Activated CD8-positive, alpha-beta T cell treated with anti-CD3 and anti-CD28 coated beads, Interleukin-2, amount 10 ng/mL, durations not matched to agents 7 days and 5 days (primary cell): ENCODE measurements at regions not wholly inside any gene's neighbourhood (a gene's known extent, or its start where the extent isn't known, plus 50 kb on each side); places are given as distances from the start of the nearest gene placed in this dataset.

ENCODE experiments used
- ATAC-seq: fragments of 150-1000 bp; cut with Tn5 transposase; one replicate; pipeline ENCODE4 v1.10.0; 2021; ENCODE audit warnings: moderate library complexity
- CTCF ChIA-PET: fragments of 350-600 bp; sonication (Branson Sonifier 250); formaldehyde crosslinking; loops from one replicate; lab custom pipeline; 2021; ENCODE audit warnings: antibody characterized with exemption; lab: Charles Lee
- POLR2A ChIA-PET: fragments of 350-600 bp; sonication (Branson Sonifier 250); formaldehyde crosslinking; loops from one replicate; lab custom pipeline; 2021; ENCODE audit warnings: antibody characterized with exemption; lab: Charles Lee
- DNase-seq: peaks from one replicate; pipeline ENCODE4 v3.0.0-alpha.2; 2020
- H3K27ac Mint-ChIP-seq: one replicate; pipeline ENCODE4 v1.8.0; 2021; ENCODE audit warnings: mild to moderate bottlenecking, mixed read lengths
- H3K27me3 Mint-ChIP-seq: one replicate; pipeline ENCODE4 v1.8.0; 2021; ENCODE audit warnings: low read depth, mixed read lengths
- H3K36me3 Mint-ChIP-seq: one replicate; pipeline ENCODE4 v1.8.0; 2021; ENCODE audit warnings: low read depth, mixed read lengths
- H3K4me1 Mint-ChIP-seq: one replicate; pipeline ENCODE4 v1.8.0; 2021; ENCODE audit warnings: low read depth, mixed read lengths
- H3K4me3 Mint-ChIP-seq: one replicate; pipeline ENCODE4 v1.8.0; 2021; ENCODE audit warnings: mild to moderate bottlenecking, mixed read lengths
- H3K9me3 Mint-ChIP-seq: one replicate; pipeline ENCODE4 v1.8.0; 2022; ENCODE audit warnings: mixed read lengths; ENCODE audit not compliant: insufficient read depth

DNA sequence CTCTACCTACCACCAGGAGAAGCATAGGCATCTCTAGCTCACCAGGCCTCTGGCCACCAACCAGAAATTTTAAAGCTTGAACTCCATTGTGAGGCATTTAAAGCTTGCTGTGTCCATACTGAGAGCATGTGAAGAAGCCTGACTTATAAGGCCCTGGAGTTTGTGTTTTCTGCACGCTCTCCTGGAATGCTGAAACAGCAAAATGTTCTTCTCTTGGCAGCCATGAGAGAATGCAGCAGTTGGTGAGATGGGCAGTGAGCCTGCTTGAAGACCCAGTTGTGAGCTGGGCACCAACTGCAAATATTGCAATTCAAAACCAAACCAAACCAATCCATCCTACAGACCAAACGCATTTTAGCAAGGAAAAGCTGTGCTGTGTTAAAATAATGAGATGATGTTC lies 170.0 kb upstream of the IVNS1ABP start:
- ChIA-PET CTCF (no interaction called here), POLR2A (no interaction called here)
- ATAC-seq (no peak), DNase-seq (no peak)
- Mint-ChIP-seq H3K9me3 (no peaks in the 10 kb centered on the region), H3K27me3 (no peaks in the 10 kb centered on the region), H3K4me3 (no peak overlapping the region), H3K4me1 (peaks cover 11% of the 10 kb centered on the region), H3K36me3 (peaks cover 2% of the 10 kb centered on the region), H3K27ac (no peak overlapping the region)

DNA sequence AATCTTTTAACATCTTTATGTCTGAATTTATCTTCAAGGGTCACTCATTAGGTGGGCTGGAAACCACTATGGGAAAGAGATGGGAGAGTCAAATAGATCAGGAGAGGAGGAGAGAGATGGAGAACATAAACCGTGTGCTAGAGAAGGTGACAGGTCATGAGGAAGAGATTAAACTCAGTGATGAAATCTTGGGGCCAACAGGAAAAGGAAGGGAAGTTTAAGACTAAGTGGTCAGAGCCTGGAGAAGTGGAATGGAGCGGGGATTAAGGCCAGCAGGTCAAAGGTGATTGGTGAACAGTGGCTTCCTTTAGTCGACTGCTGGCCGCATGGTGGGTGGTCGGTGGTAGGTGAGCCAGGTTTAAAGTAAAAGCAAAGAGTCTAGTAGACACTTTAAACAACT lies 169.3 kb upstream of the IVNS1ABP start:
- Mint-ChIP-seq H3K36me3 (peaks cover 2% of the 10 kb centered on the region), H3K4me1 (peaks cover 11% of the 10 kb centered on the region), H3K27ac (no peak overlapping the region), H3K9me3 (no peaks in the 10 kb centered on the region), H3K27me3 (no peaks in the 10 kb centered on the region), H3K4me3 (no peak overlapping the region)
- ATAC-seq: no peak
- CTCF ChIA-PET: interaction anchor here (0.6 kb wide), 1 partner anchor 28 kb away, joined by 3 read pairs; no protein-coding TSS in a partner anchor
- DNase-seq: no peak
- POLR2A ChIA-PET: no interaction called here

DNA sequence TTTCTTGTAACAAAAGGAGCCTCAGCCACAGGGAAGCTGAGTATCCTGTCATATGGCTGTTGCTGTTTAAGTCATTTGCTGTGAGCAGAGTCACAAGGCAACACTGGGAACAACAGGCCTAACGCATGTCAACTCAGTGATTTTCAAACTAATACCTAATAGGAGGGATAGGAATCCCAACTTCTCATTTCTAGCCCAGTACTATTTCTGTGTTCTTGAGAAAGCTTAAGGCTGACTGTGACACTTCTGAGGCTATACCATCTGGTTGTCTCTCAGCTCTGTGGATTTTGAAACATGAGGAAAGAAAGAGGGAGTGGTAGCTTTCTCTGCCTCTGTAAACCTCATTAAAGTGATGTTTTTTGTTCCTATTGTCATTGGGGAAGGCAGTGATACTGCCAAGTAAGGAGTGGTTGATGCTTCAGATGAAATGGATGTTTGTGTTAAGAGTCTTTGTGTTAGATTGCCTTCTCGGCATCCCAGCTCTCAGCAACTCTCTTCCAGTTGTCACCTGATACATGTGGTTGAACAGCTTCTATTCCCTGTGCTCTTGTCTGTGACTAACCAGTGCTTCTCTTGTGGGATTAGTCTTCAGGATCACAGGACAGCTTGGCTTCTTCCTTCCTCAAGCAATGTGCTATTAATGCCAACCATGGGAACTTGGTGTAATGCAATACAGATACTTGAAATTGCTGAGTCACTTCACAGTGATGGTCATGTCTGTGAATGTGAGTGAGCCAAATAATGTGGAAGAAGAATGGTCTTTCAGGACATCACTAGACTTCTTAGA lies 166.8 kb upstream of the IVNS1ABP start:
- Mint-ChIP-seq H3K27me3 (no peaks in the 10 kb centered on the region), H3K36me3 (peaks cover 2% of the 10 kb centered on the region), H3K4me3 (no peak overlapping the region), H3K4me1 (peaks cover 3% of the 10 kb centered on the region), H3K27ac (no peak overlapping the region), H3K9me3 (no peaks in the 10 kb centered on the region)
- ChIA-PET POLR2A (no interaction called here), CTCF (interaction anchor here (1.0 to 1.3 kb wide), 3 partner anchors 9 to 25 kb away, joined by 3 read pairs; no protein-coding TSS in a partner anchor)
- no peak for DNase-seq
- ATAC-seq: no peak

DNA sequence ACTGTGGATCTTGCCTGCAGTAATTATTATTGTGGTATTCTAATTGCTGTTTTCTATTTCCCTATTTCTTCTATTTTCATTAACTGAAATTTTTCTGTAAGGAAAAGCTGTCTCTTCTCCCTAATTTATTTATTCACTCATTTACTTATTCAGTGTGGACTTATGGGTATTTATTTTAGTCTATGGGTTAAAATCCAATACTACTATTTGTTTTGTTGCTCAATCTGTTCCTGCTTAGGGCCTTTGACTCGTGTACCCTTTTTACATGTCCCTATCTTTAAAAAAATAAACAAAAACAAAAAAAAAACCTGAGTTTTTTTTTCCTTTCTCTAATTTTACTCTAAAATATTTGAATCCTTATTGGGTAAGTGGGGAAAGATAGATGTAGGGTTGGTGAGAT lies 166.2 kb upstream of the IVNS1ABP start:
- no peaks in the 10 kb centered on the region for H3K4me1 Mint-ChIP-seq
- no peaks in the 10 kb centered on the region for H3K9me3 Mint-ChIP-seq
- ChIA-PET POLR2A (no interaction called here), CTCF (interaction anchor here (1.2 kb wide), 1 partner anchor 9 kb away, joined by 3 read pairs; no protein-coding TSS in a partner anchor)
- H3K36me3 Mint-ChIP-seq: peaks cover 2% of the 10 kb centered on the region
- H3K27ac Mint-ChIP-seq: no peak overlapping the region
- no peak for ATAC-seq
- H3K4me3 Mint-ChIP-seq: no peak overlapping the region
- no peaks in the 10 kb centered on the region for H3K27me3 Mint-ChIP-seq
- DNase-seq: no peak

DNA sequence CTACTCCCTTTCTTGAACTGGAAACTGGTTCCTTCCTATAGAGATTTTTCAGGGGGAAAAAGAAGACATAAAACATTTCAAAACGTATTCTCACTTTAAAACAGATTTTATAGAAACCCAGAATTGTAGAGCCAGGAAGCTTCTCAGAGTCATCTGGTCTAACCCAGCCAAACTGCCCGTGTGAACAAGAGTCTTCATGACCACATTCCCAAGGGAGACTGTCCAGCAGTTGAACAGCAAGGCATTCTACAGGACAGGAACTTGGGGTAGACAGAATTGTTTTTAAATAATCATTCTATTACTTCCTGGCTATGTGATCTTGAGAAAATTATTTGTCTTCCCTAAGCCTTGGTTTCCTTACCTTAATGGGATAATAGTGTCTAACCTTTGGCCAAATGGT lies 163.5 kb upstream of the IVNS1ABP start:
- H3K4me1 Mint-ChIP-seq: no peaks in the 10 kb centered on the region
- no peaks in the 10 kb centered on the region for H3K9me3 Mint-ChIP-seq
- H3K4me3 Mint-ChIP-seq: no peak overlapping the region
- ChIA-PET CTCF (interaction anchor here (1.2 kb wide), 1 partner anchor 28 kb away, joined by 3 read pairs; no protein-coding TSS in a partner anchor), POLR2A (no interaction called here)
- H3K27ac Mint-ChIP-seq: no peak overlapping the region
- ATAC-seq (no peak), DNase-seq (no peak)
- no peaks in the 10 kb centered on the region for H3K27me3 Mint-ChIP-seq
- H3K36me3 Mint-ChIP-seq: peaks cover 2% of the 10 kb centered on the region

DNA sequence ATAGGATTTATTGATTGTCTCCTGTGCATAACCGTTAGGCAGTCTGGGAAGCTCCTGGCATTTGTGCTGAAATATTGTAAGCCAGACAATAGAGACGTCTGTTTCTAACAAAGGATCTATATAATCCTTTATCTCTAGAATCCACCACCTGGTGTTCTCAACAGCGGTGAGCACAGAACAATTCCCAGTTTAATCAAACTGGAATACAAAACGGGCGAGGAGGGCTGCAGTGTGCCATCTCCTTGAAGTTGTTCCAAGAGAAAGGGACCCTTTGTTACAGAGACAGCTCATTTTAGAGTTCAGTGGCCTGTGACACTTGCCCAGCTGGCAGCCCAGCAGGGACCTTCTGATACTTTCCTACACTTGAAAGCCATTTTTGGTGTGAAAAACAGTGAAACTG lies 162.8 kb upstream of the IVNS1ABP start:
- CTCF ChIA-PET: interaction anchor here (1.2 kb wide), 1 partner anchor 28 kb away, joined by 3 read pairs; no protein-coding TSS in a partner anchor
- Mint-ChIP-seq H3K4me3 (no peak overlapping the region), H3K4me1 (peaks cover 5% of the 10 kb centered on the region), H3K9me3 (no peaks in the 10 kb centered on the region), H3K36me3 (peaks cover 2% of the 10 kb centered on the region), H3K27ac (no peak overlapping the region), H3K27me3 (no peaks in the 10 kb centered on the region)
- ATAC-seq: no peak
- DNase-seq: no peak
- POLR2A ChIA-PET: no interaction called here

DNA sequence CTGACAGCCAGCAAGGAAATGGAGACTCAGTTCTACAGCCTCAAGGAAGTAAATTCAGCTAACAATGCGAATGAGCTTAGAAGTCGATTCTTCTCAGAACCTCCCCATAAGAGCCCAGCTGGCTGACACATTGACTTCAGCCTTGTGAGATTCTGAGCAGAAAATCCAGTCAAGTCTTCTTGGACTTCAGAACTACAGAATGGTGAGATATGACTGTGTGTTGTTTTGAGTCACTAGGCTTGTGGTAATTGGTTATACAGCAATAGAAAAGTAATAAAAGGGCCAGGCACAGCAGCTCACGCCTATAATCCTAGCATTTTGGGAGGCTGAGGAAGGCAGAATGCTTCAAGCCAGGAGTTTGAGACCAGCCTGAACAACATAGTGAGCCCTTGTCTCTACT lies 161.8 kb upstream of the IVNS1ABP start:
- ChIA-PET POLR2A (no interaction called here), CTCF (no interaction called here)
- Mint-ChIP-seq H3K27ac (no peak overlapping the region), H3K4me3 (no peak overlapping the region), H3K9me3 (no peaks in the 10 kb centered on the region), H3K36me3 (peaks cover 2% of the 10 kb centered on the region), H3K4me1 (peaks cover 12% of the 10 kb centered on the region), H3K27me3 (no peaks in the 10 kb centered on the region)
- ATAC-seq (no peak), DNase-seq (no peak)

DNA sequence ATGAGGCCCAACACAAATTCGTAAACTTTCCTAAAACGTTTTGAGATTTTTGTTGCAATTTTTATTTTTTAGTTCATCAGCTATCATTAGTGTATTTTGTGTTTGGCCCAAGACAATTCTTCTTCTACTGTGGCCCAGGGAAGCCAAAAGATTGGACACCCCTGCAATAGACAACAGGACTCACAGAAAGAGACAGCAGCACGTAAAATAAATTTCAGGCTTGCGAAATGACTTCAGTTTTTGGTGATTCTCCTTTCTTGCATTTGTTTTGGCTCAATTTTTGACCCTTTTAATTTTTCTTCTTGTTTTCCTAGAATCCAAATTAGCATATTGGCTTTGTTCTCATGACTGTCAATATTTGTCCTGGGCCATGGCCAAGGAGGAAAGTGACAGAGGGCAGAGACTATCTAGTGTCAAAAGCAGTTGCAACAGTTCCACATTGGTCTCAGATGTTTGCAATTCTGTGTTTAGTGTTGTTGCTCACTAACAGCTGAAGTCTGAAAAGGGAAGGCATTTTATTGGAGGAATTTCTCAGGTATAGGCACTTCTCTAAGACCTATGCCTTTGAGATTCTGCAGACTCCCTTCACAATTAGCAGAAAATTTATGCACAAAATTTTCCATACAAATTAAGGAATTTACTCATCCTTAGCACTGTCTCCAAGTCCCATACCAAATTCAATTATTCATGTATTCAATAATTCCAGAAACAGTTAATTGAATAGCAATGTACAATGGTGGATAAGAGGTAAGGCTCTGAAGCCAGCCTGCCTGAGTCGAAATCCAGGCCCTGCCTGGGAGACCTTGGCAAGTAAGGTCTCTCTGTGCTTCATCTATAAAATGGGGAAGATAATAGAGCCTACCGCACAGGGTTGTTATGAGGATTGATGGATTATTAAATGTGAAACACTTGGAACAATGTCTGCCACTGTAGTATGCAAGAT lies 160.9 kb upstream of the IVNS1ABP start:
- peaks cover 2% of the 10 kb centered on the region for H3K36me3 Mint-ChIP-seq
- DNase-seq (no peak), ATAC-seq (no peak)
- no peak overlapping the region for H3K27ac Mint-ChIP-seq
- H3K4me3 Mint-ChIP-seq: no peak overlapping the region
- no peaks in the 10 kb centered on the region for H3K9me3 Mint-ChIP-seq
- ChIA-PET CTCF (no interaction called here), POLR2A (no interaction called here)
- H3K27me3 Mint-ChIP-seq: no peaks in the 10 kb centered on the region
- H3K4me1 Mint-ChIP-seq: peaks cover 17% of the 10 kb centered on the region

DNA sequence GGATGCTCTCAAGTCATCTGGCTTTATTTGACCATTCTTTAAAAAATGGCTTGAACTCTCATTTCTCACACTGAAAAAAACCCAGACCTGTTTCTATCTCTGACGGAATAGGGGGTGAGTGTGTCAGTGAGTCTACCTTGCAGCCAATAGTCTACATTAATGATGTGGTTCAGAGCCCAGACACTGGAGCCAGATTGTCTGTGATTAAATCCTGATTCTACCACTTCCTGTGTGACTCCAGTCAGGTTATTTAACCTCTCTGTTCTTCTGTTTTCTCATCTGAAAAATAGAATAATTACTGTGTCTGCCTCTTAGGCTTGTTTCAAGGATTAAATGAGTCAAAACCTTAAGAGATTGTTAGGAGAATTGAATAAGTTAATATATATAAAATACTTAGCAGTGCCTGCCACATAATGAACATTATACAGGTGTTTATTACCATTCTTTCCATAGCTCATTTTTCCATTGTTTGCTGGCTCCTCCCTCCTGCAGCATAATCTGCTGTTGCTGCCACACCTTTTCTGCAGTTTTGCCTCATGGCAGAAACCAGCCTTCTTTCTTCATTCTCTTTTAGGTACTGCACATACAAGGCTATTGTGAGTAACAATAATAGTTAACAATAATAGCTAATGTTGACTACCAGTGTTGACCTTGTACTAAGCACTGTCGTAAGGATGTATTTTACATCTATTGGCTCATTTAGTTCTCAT lies 157.6 kb upstream of the IVNS1ABP start:
- no peaks in the 10 kb centered on the region for H3K9me3 Mint-ChIP-seq
- H3K27me3 Mint-ChIP-seq: no peaks in the 10 kb centered on the region
- ChIA-PET POLR2A (no interaction called here), CTCF (no interaction called here)
- H3K4me1 Mint-ChIP-seq: peaks cover 17% of the 10 kb centered on the region
- no peak overlapping the region for H3K4me3 Mint-ChIP-seq
- DNase-seq: peak; percentile 49
- H3K27ac Mint-ChIP-seq: no peak overlapping the region
- H3K36me3 Mint-ChIP-seq: peaks cover 3% of the 10 kb centered on the region
- ATAC-seq: peak; percentile 88

DNA sequence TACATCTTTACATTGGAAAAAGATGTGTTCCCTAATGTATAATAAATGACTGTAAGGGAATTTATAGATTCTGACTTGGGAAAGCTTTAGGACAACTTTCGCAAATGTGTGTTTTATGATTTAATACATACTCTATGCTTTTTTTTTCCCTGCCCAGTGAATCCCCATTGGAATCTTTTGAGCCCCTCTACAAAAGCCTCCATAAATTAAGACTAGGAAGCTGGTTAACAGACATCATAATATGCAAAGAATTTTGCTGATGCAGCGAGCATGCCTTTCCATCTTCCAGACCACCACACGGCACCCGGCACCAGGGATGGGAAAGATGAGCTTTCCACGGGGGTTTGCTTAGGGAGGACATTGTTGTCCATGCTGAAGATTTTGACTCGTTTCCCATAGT lies 156.1 kb upstream of the IVNS1ABP start:
- DNase-seq (no peak), ATAC-seq (no peak)
- H3K36me3 Mint-ChIP-seq: peaks cover 3% of the 10 kb centered on the region
- ChIA-PET POLR2A (interaction anchor here (0.6 kb wide), 1 partner anchor 123 kb away, joined by 3 read pairs; no protein-coding TSS in a partner anchor), CTCF (no interaction called here)
- H3K4me3 Mint-ChIP-seq: no peak overlapping the region
- no peak overlapping the region for H3K27ac Mint-ChIP-seq
- H3K27me3 Mint-ChIP-seq: no peaks in the 10 kb centered on the region
- H3K4me1 Mint-ChIP-seq: peaks cover 17% of the 10 kb centered on the region
- no peaks in the 10 kb centered on the region for H3K9me3 Mint-ChIP-seq

DNA sequence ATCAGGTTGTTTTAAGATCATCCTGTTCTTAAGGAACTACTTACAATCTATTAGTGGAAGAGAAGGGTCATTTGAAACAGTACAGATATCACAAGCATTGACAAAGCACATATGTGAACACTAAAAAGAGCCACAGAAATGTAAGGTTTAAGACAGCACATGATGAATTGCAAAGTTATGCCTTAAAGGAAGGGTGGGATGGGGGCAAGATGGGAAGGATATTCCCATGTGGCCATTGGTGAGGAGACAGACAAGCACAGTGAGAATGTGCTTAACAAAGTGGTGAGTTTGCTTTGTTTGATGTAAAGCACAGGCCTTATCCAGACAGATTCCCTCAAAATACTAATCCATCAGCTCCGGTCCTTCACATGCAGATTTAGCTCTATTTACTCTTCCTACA lies 151.6 kb upstream of the IVNS1ABP start:
- Mint-ChIP-seq H3K4me3 (no peak overlapping the region), H3K4me1 (peaks cover 3% of the 10 kb centered on the region), H3K27ac (no peak overlapping the region), H3K9me3 (no peaks in the 10 kb centered on the region), H3K27me3 (no peaks in the 10 kb centered on the region), H3K36me3 (peaks cover 4% of the 10 kb centered on the region)
- DNase-seq (no peak), ATAC-seq (no peak)
- POLR2A ChIA-PET: no interaction called here
- CTCF ChIA-PET: no interaction called here
